T-cell (primary cell): ENCODE measurements at regions not wholly inside any gene's neighbourhood (a gene's known extent, or its start where the extent isn't known, plus 50 kb on each side); places are given as distances from the start of the nearest gene placed in this dataset.

Experiments
- ATAC-seq, 4 experiments: fragments of 200-7000 bp in 3 of 4; fragments of 150-1000 bp in 1 of 4; cut with Tn5 transposase; replicated peaks in 1 of 4; 1 replicate in 3 of 4; 2 replicates in 1 of 4; pipeline ENCODE4 v1.10.0; 2021; ENCODE audit warnings: moderate library complexity in 3 of 4, mild to moderate bottlenecking in 2 of 4, moderate number of reproducible peaks in 1 of 4
- CTCF ChIA-PET, 2 donors: fragments of 300-600 bp; sonication (Branson Sonifier 250); formaldehyde crosslinking; loops; one replicate each; lab custom pipeline; 2022; ENCODE audit warnings: antibody characterized with exemption in 2 of 2; lab: Charles Lee
- POLR2A ChIA-PET, 2 donors: fragments of 300-600 bp; sonication (Branson Sonifier 250); formaldehyde crosslinking; loops; one replicate each; lab custom pipeline; 2022; ENCODE audit warnings: antibody characterized with exemption in 2 of 2; lab: Charles Lee
- DNase-seq, 35 experiments: peaks; one replicate each; pipeline versions ENCODE4 v3.0.0 to v3.0.0-alpha.2; 2013 to 2023
- H3K27ac ChIP-seq: one replicate; pipeline ENCODE4 v1.5.1; 2013; ENCODE audit warnings: low read length
- H3K27me3 ChIP-seq, 2 experiments: replicated peaks in 1 of 2; 1 replicate in 1 of 2; 2 replicates in 1 of 2; pipeline versions ENCODE4 v1.6.1 to v1.7.0; 2013; ENCODE audit warnings: low read length in 1 of 2, mixed read lengths in 1 of 2; ENCODE audit not compliant: control insufficient read depth in 2 of 2, insufficient read depth in 2 of 2; ENCODE audit errors: extremely low read depth in 1 of 2
- H3K36me3 ChIP-seq, 2 donors: 1 replicate in 1 of 2; 2 replicates in 1 of 2; pipeline versions ENCODE4 v1.6.1 to v1.7.0; 2013; ENCODE audit warnings: low read length in 1 of 2; ENCODE audit not compliant: control insufficient read depth in 2 of 2, insufficient read depth in 1 of 2; ENCODE audit errors: extremely low read depth in 1 of 2
- H3K4me1 ChIP-seq, 2 experiments: 1 replicate in 1 of 2; 2 replicates in 1 of 2; pipeline versions ENCODE4 v1.6.1 to v1.7.0; 2013; ENCODE audit warnings: low read length in 2 of 2, mixed read lengths in 1 of 2; ENCODE audit not compliant: insufficient read depth in 2 of 2, control insufficient read depth in 1 of 2; ENCODE audit errors: extremely low read depth in 1 of 2
- H3K4me3 ChIP-seq, 2 donors: 1 replicate in 1 of 2; 2 replicates in 1 of 2; pipeline versions ENCODE4 v1.5.1 to v1.7.0; 2013; ENCODE audit warnings: mild to moderate bottlenecking in 2 of 2, low read length in 1 of 2, moderate library complexity in 1 of 2; ENCODE audit not compliant: control insufficient read depth in 1 of 2; ENCODE audit errors: extremely low read depth in 1 of 2
- H3K9me3 ChIP-seq: 2 replicates; pipeline ENCODE4 v1.7.0; 2013
- H3K27ac Mint-ChIP-seq, 2 donors: one replicate each; pipeline ENCODE4 v1.8.0; 2020 to 2021; ENCODE audit warnings: mild to moderate bottlenecking in 2 of 2, mixed read lengths in 2 of 2
- H3K27me3 Mint-ChIP-seq, 2 donors: one replicate each; pipeline ENCODE4 v1.8.0; 2021 to 2022; ENCODE audit warnings: mixed read lengths in 2 of 2
- H3K36me3 Mint-ChIP-seq: one replicate; pipeline ENCODE4 v1.8.0; 2021; ENCODE audit warnings: mixed read lengths
- H3K4me1 Mint-ChIP-seq, 3 donors: one replicate each; pipeline ENCODE4 v1.8.0; 2020 to 2022; ENCODE audit warnings: mixed read lengths in 3 of 3, mild to moderate bottlenecking in 1 of 3
- H3K4me3 Mint-ChIP-seq, 3 donors: one replicate each; pipeline ENCODE4 v1.8.0; 2020 to 2022; ENCODE audit warnings: mild to moderate bottlenecking in 3 of 3, mixed read lengths in 3 of 3, moderate library complexity in 3 of 3
- H3K9me3 Mint-ChIP-seq, 3 donors: one replicate each; pipeline ENCODE4 v1.8.0; 2020 to 2022; ENCODE audit warnings: mixed read lengths in 3 of 3
- WGBS: methylation state at CpG from one replicate; pipeline ENCODE4 v1.1.5; 2013; ENCODE audit warnings: missing lambda C conversion rate; ENCODE audit not compliant: insufficient coverage; 5-methylcytosine and 5-hydroxymethylcytosine counted together

DNA sequence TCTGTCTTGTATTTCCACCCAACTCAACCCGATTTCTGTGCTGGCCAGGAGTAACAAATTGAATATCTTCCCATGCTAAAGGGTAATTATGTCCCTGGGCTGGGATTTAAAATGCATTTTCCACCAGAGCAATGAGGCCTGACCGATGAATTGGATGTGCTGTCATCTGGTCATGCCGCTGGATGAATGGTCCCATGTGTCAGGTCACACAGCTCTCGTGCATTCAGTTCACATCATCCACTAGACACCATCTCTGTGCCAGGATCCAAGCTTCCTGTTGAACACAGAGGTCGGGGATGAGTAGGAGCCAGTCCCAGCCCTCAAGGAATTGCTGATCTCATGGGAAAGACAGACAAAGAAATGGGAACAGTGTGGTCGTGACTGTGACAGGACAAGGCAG lies 200.8 kb downstream of the ADRA2A start:
- H3K9me3 Mint-ChIP-seq, result no peaks in the 10 kb centered on the region
- 46% methylated on average over 4 of the region's 6 CpGs for WGBS
- no peaks in the 10 kb centered on the region for H3K4me1 Mint-ChIP-seq
- Histone ChIP-seq H3K9me3 (no peaks in the 10 kb centered on the region), H3K4me1 (no peaks in the 10 kb centered on the region), H3K27ac (no peak overlapping the region), H3K36me3 (no peaks in the 10 kb centered on the region), H3K27me3 (peaks cover 0 to 3% of the 10 kb centered on the region in 2 experiments), H3K4me3 (no peak overlapping the region)
- ATAC-seq (no peak), DNase-seq (no peak)
- ChIA-PET CTCF (no interaction called here), POLR2A (no interaction called here)
- H3K27ac Mint-ChIP-seq, result no peak overlapping the region
- peaks cover 28 to 30% of the 10 kb centered on the region in 2 donors for H3K27me3 Mint-ChIP-seq
- no peak overlapping the region for H3K4me3 Mint-ChIP-seq
- H3K36me3 Mint-ChIP-seq, result no peaks in the 10 kb centered on the region

- no CpG with 5 or more reads among the region's 3 CpGs for WGBS
- no peaks in the 10 kb centered on the region for H3K36me3 Mint-ChIP-seq
- H3K36me3 ChIP-seq, result no peaks in the 10 kb centered on the region
- H3K4me3 Mint-ChIP-seq, result no peak overlapping the region
- ChIA-PET CTCF (no interaction called here), POLR2A (no interaction called here)
- no peak overlapping the region for H3K4me3 ChIP-seq
- no peak for DNase-seq
- peaks cover 0 to 3% of the 10 kb centered on the region in 2 experiments for H3K27me3 ChIP-seq
- no peaks in the 10 kb centered on the region for H3K9me3 ChIP-seq
- H3K9me3 Mint-ChIP-seq, result no peaks in the 10 kb centered on the region
- H3K27ac Mint-ChIP-seq, result no peak overlapping the region
- H3K4me1 Mint-ChIP-seq, result no peaks in the 10 kb centered on the region
- ATAC-seq, result no peak
- H3K4me1 ChIP-seq, result no peaks in the 10 kb centered on the region
- H3K27me3 Mint-ChIP-seq, result peaks cover 22 to 24% of the 10 kb centered on the region in 2 donors
- no peak overlapping the region for H3K27ac ChIP-seq
Measured at GRCh38 chr10:111278266-111278665, 201.4 kb downstream of the ADRA2A start.

GRCh38 chr10:111281516-111281915 lies 204.7 kb downstream of the ADRA2A start:
- Mint-ChIP-seq H3K4me3 (no peak overlapping the region), H3K27ac (no peak overlapping the region), H3K4me1 (no peaks in the 10 kb centered on the region), H3K27me3 (peaks cover 8 to 17% of the 10 kb centered on the region in 2 donors), H3K9me3 (no peaks in the 10 kb centered on the region), H3K36me3 (no peaks in the 10 kb centered on the region)
- no peak for DNase-seq
- ChIA-PET POLR2A (no interaction called here), CTCF (interaction anchor here in 1 of 2 donors (0.5 kb wide), 1 partner anchor 8 kb away, joined by 4 read pairs; no protein-coding TSS in a partner anchor)
- Histone ChIP-seq H3K27ac (no peak overlapping the region), H3K27me3 (peaks cover 2 to 3% of the 10 kb centered on the region in 2 experiments), H3K36me3 (no peaks in the 10 kb centered on the region), H3K4me3 (no peak overlapping the region), H3K9me3 (no peaks in the 10 kb centered on the region), H3K4me1 (no peaks in the 10 kb centered on the region)
- no peak for ATAC-seq
- 50% methylated on average over 1 of the region's 4 CpGs for WGBS

GRCh38 chr10:111289461-111289860 lies 212.6 kb downstream of the ADRA2A start:
- H3K4me1 Mint-ChIP-seq, result no peaks in the 10 kb centered on the region

GRCh38 chr10:111290649-111291048 lies 213.8 kb downstream of the ADRA2A start:
- POLR2A ChIA-PET, result interaction anchor here in 1 of 2 donors (0.6 kb wide), 1 partner anchor 1983 kb away, joined by 6 read pairs; no protein-coding TSS in a partner anchor
- ATAC-seq (no peak), DNase-seq (no peak)
- Mint-ChIP-seq H3K4me1 (no peaks in the 10 kb centered on the region), H3K36me3 (no peaks in the 10 kb centered on the region), H3K27ac (no peak overlapping the region), H3K27me3 (peaks cover 15 to 21% of the 10 kb centered on the region in 2 donors), H3K4me3 (no peak overlapping the region), H3K9me3 (no peaks in the 10 kb centered on the region)
- H3K4me3 ChIP-seq, result no peak overlapping the region
- H3K27ac ChIP-seq, result no peak overlapping the region
- H3K4me1 ChIP-seq, result no peaks in the 10 kb centered on the region
- no peaks in the 10 kb centered on the region for H3K36me3 ChIP-seq
- no peaks in the 10 kb centered on the region for H3K9me3 ChIP-seq
- 60% methylated on average over 1 of the region's 3 CpGs for WGBS
- H3K27me3 ChIP-seq, result no peaks in the 10 kb centered on the region
- CTCF ChIA-PET, result no interaction called here

More at GRCh38 chr10:111289461-111289860, 212.6 kb downstream of the ADRA2A start:
- no peaks in the 10 kb centered on the region for H3K9me3 ChIP-seq
- ChIA-PET POLR2A (no interaction called here), CTCF (interaction anchor here in 1 of 2 donors (0.6 kb wide), 1 partner anchor 8 kb away, joined by 4 read pairs; no protein-coding TSS in a partner anchor)
- no peaks in the 10 kb centered on the region for H3K9me3 Mint-ChIP-seq
- H3K27me3 Mint-ChIP-seq, result peaks cover 7 to 13% of the 10 kb centered on the region in 2 donors
- no peak overlapping the region for H3K4me3 ChIP-seq
- no peaks in the 10 kb centered on the region for H3K36me3 Mint-ChIP-seq
- no peaks in the 10 kb centered on the region for H3K36me3 ChIP-seq
- no peak overlapping the region for H3K4me3 Mint-ChIP-seq
- WGBS, result 80% methylated on average over 2 of the region's 5 CpGs
- no peak overlapping the region for H3K27ac Mint-ChIP-seq
- no peaks in the 10 kb centered on the region for H3K4me1 ChIP-seq
- H3K27me3 ChIP-seq, result no peaks in the 10 kb centered on the region
- H3K27ac ChIP-seq, result no peak overlapping the region
- ATAC-seq, result no peak
- DNase-seq, result no peak

DNA sequence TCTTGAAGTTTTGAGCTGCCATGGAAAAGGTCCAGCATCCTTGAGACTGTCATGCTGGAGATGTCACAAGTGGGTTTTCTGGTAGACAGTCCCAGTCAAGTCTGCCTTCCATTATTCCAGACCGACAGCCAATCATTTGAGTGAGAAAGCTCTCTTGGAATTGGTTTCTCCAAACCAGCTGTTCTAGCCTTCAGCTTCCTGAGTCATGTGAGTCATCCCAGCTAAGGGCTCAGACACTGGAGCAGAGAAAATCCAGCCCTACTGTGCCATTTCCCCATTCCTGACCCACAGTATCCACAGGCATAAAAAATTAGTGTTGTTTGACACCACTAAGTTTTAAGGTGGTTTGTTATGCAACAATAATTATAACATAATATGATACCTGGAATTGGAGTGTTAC lies 219.0 kb downstream of the ADRA2A start:
- Mint-ChIP-seq H3K9me3 (no peaks in the 10 kb centered on the region), H3K36me3 (no peaks in the 10 kb centered on the region), H3K27me3 (peaks cover 13 to 15% of the 10 kb centered on the region in 2 donors), H3K4me3 (no peak overlapping the region), H3K4me1 (no peaks in the 10 kb centered on the region), H3K27ac (no peak overlapping the region)
- Histone ChIP-seq H3K27ac (no peak overlapping the region), H3K4me3 (no peak overlapping the region), H3K27me3 (no peaks in the 10 kb centered on the region), H3K36me3 (no peaks in the 10 kb centered on the region), H3K9me3 (no peaks in the 10 kb centered on the region), H3K4me1 (no peaks in the 10 kb centered on the region)
- CTCF ChIA-PET, result no interaction called here
- ATAC-seq, result no peak
- DNase-seq, result no peak
- 71% methylated on average over 1 of the region's 1 CpG for WGBS
- POLR2A ChIA-PET, result no interaction called here
